ENCODE measurements at regions not wholly inside any gene's neighbourhood (a gene's known extent, or its start where the extent isn't known, plus 50 kb on each side); places are given as distances from the start of the nearest gene placed in this dataset.

- TF ChIP-seq MAX (IDR thresholded peaks at IDR 0.05; ENCODE audit: low read depth) (no peak), CTCF (IDR thresholded peaks at IDR 0.05) (no peak), YY1 (IDR thresholded peaks at IDR 0.05; ENCODE audit: low read depth) (no peak), NFIC (IDR thresholded peaks at IDR 0.05; ENCODE audit: borderline replicate concordance) (no peak)
Measured at GRCh38 chrX:13125188-13125587, 80.8 kb upstream of the FAM9C start.
